HG03097 (cell line): ENCODE measurements at regions not wholly inside any gene's neighbourhood (a gene's known extent, or its start where the extent isn't known, plus 50 kb on each side); places are given as distances from the start of the nearest gene placed in this dataset.

ENCODE experiments used
- ATAC-seq: cut with Tn5 transposase; IDR thresholded peaks from one replicate; pipeline ENCODE4 v1.9.1; 2021; ENCODE audit not compliant: unreplicated experiment, low FRiP score

DNA sequence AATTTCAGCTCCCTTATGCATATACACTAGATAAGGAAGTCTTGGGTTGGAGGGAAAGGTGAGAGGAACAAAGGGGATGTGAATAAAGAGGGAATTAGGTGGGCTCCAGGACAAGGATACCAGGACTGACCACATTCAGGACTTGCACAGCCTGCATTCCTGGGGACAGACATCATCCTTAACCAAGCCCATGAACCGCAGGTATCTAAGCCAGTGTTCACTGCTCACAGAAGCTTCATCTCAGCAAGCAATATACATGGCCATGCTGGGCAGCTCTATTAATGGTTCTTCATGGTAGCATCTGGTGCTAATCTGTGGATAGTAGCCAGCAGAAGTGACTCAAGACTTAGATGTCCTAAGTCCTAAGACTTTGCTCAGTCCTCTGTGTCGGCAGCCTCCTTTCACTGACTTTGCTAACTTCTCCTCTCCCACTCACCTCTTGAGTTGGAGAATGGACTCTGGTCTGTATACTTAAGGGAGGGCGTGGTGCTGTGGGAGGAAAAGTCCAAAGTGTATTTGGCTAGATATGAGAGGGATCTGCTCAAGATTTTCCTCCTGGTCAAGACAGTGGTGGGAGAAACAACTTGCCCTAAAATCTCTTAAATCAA, 136.1 kb downstream of the ASCL1 start:
- no peak for ATAC-seq

DNA sequence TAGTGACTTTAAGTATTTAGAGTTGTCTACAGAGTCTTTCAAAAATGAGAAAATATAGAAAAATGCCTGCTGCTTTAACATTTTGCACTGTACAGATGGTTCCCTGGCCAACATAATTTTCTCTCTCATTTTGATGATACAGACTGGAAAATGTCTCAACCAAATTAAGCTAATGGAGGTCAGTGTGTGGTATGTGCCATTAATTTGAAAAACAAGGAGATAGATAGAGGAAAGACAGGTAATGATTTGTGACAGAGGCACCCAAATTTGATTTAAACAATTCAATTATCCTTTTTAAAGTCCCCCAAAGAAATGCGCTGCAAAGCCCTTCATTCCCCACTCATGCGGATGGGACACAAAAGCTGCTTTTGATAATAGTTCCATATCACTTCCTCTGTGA, 140.0 kb downstream of the ASCL1 start:
- no peak for ATAC-seq

DNA sequence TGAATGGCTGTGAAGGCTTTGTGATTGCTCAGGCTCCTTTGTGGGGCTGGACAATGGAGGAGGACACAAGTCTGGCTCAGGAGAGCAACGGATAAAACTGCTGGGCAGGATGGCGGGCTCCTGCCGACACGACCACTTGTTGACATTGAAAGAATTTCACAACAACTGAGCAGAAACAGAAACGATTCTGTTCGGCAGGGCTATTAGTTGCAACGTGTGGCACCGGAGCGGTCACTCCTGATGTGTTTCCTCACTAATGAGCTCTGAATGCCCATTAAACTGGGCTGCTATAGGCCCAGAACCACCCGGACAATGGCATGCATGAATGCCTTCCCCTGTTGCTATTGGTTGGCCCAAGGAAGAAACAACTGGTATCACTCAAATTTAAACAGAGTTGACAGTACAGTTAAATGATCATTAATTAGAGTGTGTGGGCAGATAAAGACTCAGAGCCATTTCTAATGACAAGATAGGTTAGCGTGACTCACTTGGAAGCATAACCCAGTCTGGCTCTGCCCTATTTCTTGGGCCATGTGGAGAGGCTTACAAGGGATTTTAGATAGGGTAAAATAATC, 142.9 kb downstream of the ASCL1 start:
- no peak for ATAC-seq

DNA sequence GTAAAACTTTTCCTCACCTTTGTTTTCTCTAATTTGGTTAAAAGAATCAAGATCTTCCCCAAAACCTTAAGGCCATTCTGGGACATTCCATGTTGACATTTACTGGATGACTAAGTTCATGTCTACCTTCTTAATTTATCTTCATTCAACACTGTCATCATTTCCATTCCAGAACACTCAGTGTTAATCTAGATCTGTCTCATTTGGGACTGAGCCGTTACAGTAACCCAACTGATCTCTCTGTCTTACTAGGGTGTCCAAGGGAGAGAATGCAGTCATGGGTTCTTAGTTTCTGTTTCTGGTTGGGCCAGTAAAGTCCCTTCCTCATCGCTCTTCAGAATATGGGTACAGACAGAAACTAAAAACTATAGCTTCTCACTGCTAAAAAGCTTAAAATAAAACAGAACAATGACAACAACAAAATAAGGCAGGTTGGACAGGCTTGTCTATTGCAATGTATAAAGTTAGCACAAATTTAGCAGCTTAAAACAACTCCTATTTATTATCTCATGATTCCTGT, 144.8 kb downstream of the ASCL1 start:
- no peak for ATAC-seq

DNA sequence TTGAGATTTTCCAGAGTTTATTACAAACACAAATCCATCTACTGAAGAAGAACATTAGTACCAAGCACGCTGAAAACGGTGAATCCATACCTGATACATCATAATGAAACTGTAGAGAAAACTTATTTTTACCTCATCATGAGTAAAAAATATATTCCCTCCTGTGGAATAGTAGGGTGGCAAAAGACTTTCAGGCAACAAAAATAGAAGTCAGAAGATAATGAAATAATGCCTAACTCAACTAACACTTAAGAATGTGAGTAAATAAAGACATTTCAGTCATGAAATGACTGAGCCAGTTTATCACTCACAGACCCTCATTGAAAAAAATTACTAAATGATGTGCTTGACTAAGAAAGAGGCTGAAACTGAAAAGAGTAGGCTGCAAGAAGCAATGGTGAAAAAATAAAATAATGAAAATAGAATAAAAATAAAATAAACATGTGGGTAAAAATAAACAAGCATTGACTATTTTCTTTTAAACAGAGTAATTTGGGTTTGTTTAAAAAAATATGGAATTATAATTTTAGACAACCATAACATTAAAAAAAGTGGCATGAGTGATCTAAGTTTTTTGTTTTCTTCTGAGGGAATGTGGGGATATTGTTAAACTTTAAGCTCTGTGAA, 148.6 kb downstream of the ASCL1 start:
- ATAC-seq: no peak

DNA sequence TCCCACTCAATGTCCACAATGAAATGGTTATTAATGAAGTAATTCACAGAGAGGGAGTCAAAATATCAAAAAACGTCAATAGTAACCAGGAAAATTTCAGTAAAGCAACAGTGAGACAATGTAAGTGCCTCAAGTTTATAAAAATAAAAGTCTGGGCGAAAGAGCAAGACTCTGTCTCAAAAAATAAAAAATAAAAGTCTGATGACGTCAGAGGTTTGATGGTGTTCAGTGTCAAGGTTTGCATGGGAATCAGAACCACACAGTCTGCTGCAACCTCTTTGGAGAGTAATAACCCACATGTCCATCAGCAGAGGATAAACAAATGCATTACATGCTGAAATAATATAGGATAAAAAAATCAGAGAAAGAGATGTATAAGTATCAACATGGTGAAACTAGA, 152.4 kb downstream of the ASCL1 start:
- no peak for ATAC-seq

DNA sequence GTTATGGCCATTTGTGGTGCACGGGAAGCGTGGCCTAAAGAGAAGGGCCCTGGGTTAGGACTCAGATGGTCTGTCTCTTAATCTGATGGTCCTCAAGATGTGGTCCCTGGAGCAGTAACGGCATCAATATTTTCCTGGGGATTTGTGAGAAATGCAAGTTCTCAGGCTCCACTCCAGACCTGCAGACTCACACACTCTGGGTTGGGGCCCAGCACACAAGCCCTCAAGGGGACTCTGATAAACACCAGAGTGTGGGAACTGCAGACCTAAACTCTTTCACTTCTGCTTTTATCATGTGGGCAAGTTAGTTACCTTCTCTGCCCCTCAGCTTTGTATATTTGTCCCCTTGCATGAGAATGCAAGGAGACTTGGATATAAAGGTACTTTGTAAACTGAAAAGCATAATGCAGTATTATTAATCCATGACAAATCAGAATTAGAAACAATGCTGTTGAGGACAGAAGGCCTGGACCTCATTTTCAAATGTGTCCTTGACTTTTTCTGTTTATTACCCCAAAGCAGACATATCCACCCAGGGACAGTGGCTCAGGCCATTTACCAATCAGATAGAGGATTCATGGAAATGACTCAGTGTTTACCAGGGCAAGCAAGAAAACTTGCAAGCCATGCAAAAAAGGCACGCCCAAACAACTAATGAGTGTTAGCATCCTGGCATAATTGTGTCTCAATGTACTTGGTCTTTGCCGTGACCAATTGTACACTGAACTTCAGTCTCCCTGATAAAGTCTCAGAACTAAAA, 157.0 kb downstream of the ASCL1 start:
- ATAC-seq: peak; percentile 96

DNA sequence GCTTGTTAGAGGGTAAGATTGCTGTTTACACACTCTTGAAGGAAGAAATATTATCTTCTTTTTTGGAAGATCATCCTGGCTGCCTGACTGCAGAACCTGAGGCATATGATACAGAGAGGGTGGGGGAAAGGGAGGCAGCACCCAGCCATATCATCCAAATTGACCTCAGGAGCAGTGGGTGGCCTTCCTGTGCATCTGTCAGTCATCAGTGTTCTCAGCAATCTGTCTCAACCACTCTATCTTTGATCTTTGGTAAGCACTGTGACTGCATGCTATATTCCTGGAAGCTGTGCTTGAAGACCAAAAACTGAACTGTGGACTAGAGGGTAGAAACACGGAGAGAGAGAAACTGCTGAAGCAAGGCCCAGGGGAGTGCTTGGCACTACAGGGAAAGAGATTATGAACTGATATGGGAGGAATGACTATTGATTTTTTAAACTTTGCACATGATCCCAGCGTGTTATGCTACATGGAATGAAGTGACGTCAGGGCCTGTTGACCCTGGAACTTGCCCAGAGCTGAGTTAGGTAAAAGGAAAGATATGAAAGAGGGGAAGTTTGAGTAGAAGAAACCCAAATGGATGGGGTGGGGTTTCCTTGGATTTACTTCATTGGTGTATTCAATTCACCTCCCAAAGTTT, 171.5 kb downstream of the ASCL1 start:
- no peak for ATAC-seq

DNA sequence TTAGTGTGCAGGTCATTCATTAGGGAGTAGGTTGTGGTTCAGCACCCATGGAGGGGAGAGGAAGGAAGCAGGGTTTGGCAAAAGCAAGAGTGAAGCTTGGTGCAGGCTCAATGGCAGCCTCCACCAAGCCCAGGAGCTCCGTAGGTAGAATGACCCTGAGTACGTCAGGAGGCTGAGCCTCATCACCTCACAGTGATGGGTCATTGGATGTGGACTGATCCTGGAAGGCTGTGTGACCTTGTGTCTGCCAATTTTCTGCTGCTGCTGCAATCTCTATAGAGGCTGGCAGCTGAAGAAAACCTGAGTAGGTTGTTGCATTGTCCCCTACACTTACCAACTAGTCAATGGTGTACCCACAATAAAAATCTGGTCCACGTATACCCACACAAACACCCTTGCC, 173.1 kb downstream of the ASCL1 start:
- ATAC-seq: no peak

DNA sequence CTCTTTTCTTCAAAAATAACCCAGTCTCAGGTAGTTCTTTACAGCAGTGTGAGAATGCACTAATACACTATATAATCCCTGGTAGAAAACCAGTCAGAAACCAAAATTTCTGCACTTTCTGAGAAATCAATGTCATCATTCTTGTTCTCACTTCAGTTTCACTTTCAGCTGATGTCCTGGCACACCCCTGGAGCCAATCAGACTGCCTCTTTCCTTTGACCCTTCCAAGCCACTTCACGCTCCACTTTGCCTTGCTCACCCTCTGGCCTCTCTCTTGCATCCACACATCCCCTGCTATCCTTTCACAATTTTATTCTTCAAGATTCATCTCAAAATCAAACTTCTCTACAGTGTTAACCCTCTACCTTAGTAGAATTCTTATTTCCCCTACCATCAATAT, 181.1 kb downstream of the ASCL1 start:
- no peak for ATAC-seq

DNA sequence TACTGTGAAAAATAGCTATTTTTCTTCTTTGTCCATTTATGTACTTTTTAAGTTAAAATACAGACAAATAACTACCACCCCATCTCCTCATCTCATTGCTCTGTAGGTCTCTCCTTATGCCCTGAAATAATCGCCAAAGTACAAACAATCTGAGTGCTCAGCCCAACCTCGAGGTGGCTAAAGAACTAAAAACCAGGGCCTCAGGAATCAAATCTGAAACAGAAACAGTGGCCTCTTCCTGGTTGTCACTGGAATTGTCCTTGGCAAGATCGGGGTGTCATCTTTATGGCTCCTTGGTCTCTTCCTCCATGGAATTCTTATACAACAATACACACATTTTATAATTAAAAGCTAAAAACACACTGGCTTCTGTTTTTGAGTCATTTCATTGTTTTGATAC, 182.4 kb downstream of the ASCL1 start:
- ATAC-seq: no peak

DNA sequence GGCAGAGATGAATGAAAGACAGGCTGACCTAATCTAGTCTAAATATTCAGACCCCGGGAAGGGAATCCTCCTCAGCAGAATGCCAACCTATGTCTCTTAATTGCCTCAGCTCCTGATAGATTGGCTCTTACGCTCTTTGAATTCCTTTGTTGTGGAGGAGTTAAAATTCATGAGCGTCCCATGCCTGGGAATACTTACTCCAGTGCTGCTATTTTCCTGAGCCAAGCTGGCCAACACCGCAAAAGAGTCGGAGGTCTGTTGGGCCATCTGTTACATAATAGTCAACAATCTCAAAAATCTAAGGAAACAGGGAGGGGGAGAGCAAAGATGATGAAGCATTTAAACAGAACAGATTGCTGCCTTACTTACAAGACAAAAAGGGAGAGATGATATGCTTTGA, 182.8 kb downstream of the ASCL1 start:
- ATAC-seq: no peak

DNA sequence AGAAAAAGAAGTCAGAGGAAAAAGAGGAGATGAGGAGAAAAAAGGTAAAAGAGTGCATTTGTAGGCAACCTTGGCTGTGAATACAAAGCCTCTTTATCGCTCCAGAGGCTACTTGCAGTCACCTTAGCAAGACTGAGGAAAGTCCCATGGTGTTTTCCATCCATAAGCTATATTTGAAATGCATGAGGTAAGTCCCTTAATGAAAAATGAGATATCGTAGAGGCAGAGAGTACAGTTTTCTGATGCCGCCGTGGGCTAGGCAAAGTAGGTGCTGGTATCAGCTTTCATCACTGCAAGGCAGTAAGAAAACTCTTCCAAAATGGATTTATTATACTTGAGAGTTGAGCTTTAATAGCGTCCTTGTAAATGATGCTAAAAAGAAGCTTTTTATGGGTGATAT, 186.8 kb downstream of the ASCL1 start:
- ATAC-seq: no peak

DNA sequence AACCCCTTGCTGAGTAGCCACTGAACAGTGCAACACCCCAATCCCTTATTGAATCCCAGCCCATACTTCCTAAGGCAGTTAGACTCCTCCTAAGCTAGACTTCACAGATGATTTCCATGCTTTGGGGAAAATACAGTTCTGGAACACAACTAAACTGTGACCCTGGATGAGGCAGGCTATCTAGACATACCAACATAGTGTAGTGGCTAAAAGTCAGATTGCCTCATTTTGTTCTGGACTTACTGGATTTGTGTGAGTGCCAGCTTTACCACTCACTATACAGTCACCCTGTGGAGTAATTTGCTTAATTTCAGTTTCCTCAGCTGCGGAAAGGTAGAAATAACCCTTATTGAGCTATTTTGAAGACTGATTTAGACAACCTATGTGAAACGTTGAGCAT, 203.1 kb downstream of the ASCL1 start:
- ATAC-seq: no peak

DNA sequence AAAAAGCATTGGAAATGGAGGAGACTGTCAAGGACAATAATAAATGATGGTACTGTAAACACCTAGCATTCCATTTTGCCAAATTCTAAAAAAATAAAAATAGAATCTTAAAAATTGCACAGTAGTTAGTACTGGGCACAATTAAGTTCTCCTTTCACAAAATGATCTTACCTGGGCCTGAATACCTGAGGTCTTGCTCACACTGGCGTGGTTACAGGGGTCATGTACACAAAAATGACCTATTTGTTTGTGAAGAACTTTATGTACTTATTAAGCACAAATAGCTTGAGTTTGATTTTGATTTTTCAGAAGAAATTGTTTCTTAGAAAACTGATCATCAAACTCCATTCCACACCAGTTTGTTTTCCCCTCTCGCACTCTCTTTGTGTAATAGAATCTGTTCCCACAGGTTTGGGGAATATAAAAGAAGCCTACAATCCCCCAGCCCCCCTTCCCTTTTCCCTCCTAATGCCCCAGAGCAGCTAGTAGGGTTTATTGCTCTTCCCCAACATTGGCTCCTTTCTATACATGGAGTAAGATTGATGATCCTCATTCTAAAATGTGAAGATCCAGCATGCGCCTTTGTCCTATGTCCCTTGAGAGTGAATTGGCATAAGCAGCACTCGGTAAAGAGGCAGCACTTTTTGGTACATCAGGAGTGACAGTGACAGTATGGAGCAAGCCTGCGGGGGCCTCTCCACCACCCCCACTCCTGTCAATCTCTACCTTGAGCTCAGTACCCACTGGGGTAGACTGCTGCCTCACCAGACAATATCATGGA, 204.3 kb downstream of the ASCL1 start:
- no peak for ATAC-seq

DNA sequence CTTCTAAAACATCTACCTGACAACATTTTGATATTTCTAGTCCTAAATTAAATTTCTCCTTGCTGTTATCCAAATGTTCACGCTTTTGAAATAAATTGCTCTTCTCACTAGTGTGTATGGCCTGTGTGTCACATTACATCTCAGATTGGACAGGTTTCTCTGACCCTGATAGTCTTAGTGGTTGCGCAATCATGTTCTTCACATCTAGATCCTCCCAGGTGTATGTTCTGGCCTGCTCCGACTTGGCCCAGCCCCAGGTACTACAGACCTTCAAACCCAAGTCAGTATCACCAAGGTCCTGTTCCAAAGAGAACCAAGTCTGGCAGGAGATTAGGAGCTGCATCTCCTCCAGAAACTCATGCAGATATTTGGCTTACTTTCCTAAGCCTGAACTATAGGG, 209.5 kb downstream of the ASCL1 start:
- ATAC-seq: no peak

DNA sequence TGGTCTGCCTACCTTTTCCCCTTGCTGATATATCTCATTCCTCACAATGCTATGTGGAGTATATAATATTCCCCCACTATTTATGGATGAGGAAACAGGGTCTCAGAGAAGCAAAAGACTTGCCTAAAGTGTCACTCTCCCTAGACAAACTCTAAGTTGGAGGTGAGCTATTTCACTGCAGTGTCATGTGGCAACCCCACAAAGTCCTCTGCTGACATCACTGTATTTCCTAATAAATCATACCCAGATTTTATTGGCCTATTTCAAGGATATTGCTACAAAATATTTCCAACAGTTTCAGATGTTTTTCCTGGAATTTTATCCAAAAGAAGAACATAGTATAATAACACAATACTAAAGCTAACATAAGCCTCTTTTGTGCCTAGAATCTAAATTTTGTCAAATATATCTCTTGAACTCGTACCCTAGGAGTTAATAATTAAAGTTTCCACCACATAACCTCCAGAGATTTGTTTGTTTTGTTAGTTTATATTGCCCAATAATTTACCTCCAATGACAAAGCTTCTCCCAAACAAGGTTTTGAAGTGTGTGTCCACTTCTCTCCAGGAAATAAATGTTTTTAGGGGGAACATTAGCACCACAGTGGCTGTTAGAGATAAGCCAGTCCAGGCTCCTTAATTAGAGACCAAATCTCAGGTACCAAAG, 215.1 kb downstream of the ASCL1 start:
- ATAC-seq: no peak

DNA sequence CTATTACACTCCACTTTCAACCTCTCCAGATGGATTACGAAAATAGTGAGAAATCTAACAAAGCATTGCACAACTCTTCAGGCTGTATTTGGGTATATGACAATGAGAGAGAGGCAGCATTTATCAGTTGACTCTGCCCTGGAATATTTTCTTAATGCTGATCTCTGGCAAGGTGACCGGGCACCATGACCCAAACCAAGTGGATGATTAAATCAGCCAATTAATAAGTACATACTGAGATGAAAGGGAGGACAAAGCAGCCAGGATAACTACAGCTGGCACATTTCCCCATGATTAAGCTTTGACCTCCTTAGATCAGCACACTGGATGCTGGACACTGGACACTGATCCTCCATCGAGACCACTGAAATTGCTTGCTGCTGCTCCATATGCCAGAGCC, 218.2 kb downstream of the ASCL1 start:
- no peak for ATAC-seq

DNA sequence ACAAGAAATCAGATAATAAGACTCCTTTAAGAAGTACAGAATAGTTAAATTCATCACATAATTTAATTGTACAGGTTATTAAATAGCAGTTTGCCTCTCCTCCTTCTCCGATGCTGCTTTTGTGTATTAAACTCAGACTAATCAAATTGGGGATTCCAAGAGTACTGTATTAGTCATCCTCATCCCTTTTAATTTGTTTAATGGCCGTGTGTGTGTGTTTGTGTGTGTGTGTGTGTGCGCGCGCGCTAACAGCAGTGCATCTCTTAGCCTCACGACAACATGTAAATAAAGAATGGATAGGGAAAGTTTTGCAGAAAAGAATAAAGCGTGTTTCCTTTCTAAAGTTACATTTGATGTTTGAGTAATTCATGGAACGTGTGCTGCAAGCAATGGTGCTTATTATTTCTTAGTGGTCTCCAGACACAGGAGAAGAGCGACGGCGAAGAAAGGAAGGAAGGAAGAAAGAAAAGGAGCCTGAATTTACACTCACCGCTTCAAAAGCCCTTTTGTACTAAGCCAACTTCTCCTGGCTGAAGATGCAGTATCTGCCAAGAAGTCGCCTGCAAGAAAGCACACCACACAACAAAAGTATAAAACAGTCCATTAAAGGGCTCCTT, 220.3 kb downstream of the ASCL1 start:
- no peak for ATAC-seq
